ENCODE measurements at regions not wholly inside any gene's neighbourhood (a gene's known extent, or its start where the extent isn't known, plus 50 kb on each side); places are given as distances from the start of the nearest gene placed in this dataset.
"Not testable (repeated sequence)": the region's sequence is repeated elsewhere in the genome, so short reads cannot be mapped to it uniquely, and the experiment has no call there.

DNA sequence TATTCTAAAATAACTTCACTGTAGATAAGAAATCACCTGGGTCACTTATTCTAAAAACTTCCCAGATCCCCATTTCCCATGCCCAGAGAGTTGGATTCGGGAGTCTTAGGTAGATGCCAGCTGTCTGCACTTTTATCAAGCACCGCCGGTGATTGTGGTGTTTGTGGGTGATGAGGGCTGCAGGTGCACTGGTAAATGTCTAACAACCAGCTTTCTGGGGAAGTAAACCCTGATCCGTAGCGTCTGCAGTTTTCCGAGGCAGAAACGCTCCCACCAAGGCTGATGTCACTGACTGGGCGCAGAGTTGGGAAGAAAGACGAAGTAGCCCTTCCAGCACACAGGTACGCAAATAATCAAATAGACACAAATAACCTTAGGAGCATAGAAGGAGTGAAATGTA lies 152.2 kb upstream of the KCNG1 start:
- ATAC-seq (no peak), DNase-seq (ENCODE audit: missing footprints) (no peak)
- intact Hi-C loops (cut with DNase I) = no loop called here

DNA sequence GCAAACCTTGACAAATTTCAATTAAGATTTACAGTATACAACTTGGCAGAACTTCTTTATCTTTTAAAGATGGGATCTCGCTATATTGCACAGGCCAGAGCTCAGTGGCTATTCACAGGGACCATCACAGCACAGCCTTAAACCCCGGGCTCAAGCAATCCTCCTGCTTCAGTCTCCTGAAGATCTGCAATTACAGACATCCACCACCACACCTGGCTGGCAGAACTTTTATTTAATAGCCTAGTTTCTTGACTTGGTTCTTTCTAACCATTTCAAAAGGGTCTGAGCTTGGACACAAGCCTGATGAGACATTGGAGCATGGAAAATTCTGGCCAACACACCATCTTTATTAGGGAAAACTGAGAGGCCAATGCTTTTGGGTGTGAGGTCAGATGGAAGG lies 151.6 kb upstream of the KCNG1 start:
- no peak for ATAC-seq
- no peak for DNase-seq (ENCODE audit: missing footprints)
- intact Hi-C loops (cut with DNase I) = no loop called here

DNA sequence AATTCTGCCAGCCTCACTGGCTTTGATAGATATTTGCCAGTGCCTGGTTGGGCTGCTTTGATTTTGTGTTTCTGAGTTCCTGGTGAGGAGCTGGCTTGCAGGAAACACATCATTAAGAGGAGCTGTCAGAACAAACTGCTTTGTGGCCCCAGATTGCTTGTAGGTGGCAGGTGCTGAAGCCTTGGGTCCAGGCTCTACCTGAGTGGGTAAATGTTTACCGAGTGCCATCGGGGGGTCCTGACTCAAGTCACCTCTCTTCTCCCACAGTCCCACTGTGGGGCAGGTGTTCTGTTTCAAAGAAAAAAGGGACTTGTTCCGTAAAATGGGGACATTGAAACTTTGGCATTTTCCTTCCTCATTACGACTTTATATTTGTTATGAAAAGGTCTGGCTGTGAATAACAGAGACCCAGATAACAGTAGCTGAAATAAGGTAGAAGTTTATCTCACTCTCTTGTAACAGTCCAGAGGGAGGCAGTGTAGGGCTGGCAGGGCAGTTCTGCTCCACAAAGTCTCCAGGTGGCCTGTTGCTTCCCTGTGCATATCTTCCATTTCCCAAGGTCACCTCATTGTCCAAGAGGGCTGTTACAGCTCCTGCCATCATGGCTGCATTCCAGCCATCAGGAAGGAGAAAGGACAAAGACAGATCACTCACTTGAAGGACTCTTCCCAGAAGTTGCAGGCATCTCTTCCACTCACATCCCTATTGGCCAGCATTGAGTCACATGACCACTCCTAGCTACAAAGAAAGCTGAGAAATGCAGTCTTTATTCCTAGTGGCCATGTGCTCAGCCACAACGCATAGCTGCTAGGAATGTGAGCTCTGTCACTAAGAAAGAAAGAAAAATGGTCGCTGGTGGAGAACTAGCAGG lies 149.9 kb upstream of the KCNG1 start:
- no peak for ATAC-seq
- no peak for DNase-seq (ENCODE audit: missing footprints)
- intact Hi-C loops (cut with DNase I) = no loop called here

DNA sequence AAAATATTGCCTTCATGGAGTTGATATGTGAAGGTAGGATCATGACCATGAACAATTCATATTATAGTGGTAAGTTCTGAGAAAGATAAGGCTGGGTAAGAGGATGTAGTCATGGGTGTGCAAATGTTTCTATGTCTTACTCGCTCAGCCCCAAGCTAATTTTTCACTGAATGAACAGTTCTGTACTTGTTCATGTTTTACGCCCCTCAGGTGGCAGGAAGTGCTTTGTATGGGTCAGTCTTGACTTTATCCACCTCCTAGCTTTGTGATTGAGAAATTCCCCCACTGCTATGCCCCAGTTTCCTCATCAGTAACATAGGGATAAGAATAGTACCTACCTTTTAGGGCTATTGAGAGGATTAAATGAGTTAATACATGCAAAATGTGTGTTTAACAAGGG lies 148.2 kb upstream of the KCNG1 start:
- no peak for DNase-seq (ENCODE audit: missing footprints)
- ATAC-seq = no peak
- intact Hi-C loops (cut with DNase I) = no loop called here

DNA sequence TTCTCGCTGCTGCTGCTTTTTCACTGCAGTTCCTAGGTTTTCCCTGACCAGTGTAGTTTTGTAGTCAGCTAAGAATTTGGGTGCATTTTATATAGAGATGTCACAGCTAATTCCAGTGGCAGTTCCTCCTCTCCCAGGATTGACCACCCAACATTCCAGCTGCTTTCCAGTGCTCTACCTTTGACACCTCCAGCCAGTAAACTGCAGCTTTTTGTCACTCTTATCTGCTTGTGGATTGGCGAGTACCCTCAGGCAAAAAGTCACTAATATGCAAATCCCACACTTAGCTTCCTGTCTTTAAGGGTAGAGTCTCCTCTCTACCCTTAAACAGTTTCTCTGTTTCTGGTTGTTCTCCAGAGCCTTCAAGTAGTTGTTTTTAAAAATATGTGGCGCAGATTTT lies 146.9 kb upstream of the KCNG1 start:
- intact Hi-C loops (cut with DNase I) = no loop called here
- ATAC-seq = no peak
- no peak for DNase-seq (ENCODE audit: missing footprints)

DNA sequence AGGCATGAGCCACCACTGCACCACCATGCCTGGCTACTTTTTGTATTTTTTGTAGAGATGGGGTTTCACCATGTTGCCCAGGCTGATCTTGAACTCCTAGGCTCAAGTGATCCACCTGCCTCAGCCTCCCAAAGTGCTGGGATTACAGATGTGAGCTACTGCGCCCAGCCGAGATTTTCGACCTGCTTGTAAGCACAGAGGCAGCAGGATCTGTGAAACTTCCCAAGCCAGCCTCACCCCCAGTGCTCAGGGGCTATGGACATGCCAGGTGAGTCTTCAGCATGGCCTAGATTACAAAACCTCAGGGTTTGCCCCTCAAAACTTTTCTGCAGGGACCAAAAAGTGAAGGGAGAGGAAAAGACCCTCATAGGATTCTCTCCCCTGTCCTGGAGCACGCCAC lies 145.0 kb upstream of the KCNG1 start:
- DNase-seq (ENCODE audit: missing footprints); ATAC-seq; intact Hi-C loops (cut with DNase I): not testable (repeated sequence)

DNA sequence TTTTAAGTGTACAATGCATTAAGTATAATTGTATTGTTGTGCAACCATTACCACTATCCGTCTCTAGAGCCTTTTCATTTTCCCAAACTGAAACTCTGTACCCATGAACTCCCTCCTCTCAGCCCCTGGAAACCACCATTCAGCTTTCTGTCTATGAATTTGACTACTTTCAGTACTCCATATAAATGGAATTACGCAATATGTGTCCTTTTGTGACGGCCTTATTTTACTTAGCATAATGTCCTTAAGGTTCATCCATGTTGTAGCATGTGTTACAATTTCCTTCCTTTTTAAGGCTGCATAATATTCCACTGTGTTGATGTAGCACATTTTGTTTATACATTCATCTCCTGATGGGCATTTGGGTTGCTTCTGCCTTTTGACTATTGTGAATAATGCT lies 143.6 kb upstream of the KCNG1 start:
- intact Hi-C loops (cut with DNase I) = no loop called here
- no peak for DNase-seq (ENCODE audit: missing footprints)
- no peak for ATAC-seq

DNA sequence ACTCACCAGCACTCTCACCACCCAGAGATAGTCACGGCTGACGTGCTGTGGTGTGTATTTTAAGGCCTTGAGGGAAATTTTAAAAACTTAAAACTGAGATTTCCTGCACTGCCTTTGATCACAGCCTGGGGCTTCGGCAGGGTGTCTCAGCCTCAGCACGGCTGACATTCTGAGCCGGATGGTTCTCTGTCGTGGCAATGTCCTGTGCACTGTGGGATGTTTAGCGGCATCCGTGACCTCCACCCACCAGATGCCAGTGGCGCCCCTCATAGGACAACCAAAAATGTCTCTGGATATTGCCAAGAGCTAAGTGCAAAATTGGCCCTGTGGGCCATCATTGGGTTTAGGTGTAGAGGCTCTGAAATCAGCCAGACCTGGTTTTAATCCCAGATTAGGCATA lies 142.2 kb upstream of the KCNG1 start:
- intact Hi-C loops (cut with DNase I) = no loop called here
- no peak for ATAC-seq

DNA sequence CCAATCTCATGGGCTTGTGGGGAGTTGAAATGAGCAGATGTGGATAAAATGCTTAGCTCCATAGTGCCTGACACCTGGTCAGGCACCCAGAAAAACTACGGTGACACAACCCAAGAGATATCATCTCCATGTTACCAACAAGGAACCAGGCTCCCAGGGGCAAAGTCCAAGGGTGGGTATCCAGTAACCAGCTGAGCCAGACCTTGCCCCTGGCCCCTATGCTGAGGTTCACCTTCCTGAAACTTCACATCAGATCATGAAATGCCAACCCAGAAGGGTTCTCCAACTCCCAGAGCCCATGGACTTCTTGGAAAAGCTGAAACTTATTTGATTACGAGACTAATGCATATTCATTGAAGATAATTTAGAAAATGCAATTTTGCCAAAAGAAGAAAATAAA lies 141.8 kb upstream of the KCNG1 start:
- DNase-seq (ENCODE audit: missing footprints) = no peak
- intact Hi-C loops (cut with DNase I) = no loop called here
- ATAC-seq = no peak

More for the DNA sequence above, 142.2 kb upstream of the KCNG1 start:
- DNase-seq (ENCODE audit: missing footprints) = no peak

DNA sequence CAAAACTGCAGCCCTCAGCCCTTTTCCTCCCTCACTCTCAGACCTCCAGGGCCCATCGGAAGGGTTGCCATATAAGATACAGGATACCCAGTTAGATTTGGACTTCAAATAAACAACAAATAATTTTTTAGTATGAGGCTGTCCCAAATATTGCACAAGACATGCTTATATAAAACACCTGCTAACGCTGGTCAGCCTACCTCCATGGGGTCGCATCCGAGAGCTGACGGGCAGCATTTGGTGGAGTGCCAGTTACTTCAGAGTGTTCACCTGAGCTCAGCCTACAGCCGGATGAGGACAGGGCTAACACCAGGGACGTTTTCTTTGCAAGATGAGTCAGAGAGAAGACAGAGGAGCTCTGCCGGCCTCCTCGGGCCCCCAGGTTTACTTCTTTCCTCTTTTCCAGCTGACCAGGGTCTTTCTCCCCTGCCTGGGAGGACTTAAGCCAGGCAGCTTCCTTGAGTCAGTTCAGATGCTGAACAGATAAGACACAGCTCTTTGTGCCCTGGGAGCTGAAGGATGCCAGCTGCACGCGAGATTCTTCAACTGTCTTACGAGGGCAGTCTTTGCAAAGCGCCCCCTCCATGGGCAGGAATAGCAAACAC lies 141.2 kb upstream of the KCNG1 start:
- no peak for ATAC-seq
- intact Hi-C loops (cut with DNase I) = no loop called here

DNA sequence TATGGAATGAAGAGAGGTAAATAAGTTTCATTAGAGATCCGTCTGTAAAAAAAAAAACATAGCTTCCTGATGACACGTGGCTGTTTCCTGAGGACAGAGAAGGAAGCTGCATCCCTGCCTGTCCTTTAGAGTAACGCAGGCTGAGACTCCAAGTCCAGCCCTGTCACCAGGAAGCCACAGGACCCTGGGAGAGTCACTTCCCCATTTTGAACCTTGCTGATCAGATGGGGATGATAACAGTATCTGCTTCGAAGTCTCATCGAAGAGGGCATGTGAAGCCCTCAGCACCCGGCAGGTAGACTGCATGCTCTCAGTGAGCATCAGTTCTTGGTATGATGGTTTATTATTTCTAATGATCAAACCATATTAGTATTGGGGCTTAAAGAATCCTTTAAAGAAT lies 139.1 kb upstream of the KCNG1 start:
- intact Hi-C loops (cut with DNase I) = no loop called here
- ATAC-seq = no peak

More for the DNA sequence above, 141.2 kb upstream of the KCNG1 start:
- no peak for DNase-seq (ENCODE audit: missing footprints)

DNA sequence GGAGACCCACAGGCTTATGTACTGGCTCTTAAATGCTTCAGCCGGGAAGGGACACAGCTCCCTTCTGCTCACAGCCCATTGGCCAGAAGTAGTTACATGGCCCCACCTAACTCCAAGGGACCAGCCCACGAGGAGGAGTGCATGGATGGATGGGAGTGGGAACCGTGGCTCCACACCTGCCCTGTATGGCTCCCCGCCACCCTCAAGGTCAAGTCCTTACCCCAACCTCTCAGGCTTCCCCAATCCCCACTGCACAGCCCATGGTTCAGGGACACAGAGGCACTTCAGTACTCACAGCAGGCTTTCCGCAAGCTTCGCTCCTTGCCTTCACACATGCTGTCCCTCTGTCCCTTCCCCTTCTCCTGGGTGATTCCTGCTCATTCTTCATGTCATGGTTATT lies 137.9 kb upstream of the KCNG1 start:
- ATAC-seq (no peak), DNase-seq (ENCODE audit: missing footprints) (no peak)
- intact Hi-C loops (cut with DNase I) = no loop called here

More for the DNA sequence above, 139.1 kb upstream of the KCNG1 start:
- no peak for DNase-seq (ENCODE audit: missing footprints)

DNA sequence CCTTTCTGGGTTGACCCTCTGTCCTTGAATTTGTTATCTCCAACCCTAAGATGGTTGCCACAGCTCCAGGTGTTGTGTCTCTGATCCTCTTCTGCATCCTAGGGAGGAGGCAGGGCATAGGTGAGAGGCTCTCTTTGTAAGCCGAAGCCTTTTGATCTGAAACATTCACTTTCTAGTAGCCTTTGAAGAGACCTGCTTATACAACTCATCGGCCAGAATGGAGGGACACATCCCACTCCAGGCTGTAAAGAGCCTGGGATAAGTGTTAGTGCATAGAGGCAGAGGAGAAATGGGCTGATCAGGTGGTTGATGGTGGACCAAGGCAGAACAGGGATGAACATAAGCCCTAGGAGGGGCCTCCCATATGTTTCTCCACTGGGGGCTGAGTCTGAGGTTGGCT lies 137.1 kb upstream of the KCNG1 start:
- no peak for ATAC-seq
- no peak for DNase-seq (ENCODE audit: missing footprints)
- intact Hi-C loops (cut with DNase I) = no loop called here

DNA sequence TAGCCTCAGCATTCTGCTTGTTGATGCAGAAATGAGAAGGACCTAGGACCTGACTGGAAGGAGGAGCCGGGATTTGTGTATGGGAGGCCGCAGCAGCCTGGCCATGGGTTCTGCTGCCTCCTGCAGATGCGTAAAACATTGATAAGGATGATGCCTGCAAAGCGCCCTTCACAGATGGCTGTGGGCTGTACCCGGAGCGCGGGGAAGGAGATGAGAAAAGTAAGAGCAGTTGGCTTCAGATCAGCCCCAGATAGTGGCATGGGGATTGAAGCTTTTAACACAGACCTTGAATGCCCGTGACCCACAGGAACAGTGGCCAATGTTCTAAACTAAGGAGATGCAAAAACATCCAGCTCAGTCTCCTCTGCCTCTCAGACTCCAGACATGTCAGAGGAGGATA lies 136.4 kb upstream of the KCNG1 start:
- DNase-seq (ENCODE audit: missing footprints) (no peak), ATAC-seq (no peak)
- intact Hi-C loops (cut with DNase I) = no loop called here

DNA sequence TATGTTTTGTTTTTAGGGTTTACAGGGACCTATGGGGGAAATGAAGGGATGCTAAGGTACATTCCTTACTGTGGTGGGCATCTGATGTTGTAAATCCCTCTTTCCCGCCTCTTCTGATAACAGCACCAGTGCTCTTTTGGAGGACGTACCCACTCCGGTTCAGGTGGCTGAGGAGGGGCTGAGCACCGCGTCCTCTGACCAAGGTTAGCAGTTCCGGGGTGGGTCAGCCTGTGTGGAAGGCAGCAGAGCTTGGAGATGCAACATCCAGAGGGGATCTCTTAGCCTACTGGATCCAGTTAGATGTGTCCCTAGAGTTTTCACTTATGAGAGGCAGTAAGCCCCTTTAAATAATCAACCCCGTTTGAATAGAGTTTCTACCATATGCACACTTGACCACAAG lies 135.3 kb upstream of the KCNG1 start:
- intact Hi-C loops (cut with DNase I) = no loop called here
- ATAC-seq = no peak
- DNase-seq (ENCODE audit: missing footprints) = no peak

DNA sequence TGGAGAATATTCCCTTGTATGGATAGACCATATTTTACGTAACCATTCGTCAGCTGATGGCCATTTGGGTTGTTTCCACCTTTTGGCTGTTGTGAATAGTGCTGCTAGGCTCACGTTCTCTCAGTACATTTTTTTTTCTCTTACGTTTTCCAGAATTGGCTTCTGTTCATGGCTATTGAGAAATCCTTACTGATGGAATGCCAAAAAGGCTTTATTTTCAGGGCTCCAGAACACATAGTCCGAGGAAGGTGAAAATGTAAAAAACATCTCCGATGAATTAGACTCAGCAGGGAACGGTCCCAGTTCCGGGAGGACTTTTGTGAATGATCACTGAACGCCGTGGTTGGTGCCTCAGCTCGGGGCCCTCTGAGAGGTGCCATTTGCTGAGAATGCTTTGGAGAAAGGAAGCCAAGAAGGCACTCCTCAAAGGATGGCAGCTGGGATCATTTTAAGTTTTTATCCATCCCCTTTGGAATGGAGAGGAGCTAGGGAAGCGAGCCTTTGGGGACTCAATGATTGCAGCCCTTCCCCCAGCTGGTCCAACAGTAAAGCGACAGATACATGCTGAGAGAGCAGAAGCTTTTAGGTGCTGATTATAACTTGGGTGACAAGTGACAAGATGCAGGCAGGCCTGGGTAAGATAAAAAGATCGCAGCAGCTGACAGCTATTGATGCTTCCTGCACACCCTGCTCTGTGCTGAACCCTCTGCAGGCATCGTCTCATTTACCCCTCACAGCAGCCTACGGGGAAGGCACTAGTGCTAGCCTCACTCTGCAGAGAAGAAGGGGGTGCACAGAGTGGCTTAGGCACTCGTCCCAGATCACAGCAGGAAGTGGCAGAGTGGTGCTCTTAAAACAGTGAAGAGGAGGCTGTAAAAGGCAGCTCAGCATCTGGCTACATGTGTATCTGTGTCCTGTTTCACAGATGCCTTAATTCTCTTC lies 133.4 kb upstream of the KCNG1 start:
- peak; percentile 87 for ATAC-seq
- intact Hi-C loops (cut with DNase I) = no loop called here
- DNase-seq (ENCODE audit: missing footprints) = no peak

DNA sequence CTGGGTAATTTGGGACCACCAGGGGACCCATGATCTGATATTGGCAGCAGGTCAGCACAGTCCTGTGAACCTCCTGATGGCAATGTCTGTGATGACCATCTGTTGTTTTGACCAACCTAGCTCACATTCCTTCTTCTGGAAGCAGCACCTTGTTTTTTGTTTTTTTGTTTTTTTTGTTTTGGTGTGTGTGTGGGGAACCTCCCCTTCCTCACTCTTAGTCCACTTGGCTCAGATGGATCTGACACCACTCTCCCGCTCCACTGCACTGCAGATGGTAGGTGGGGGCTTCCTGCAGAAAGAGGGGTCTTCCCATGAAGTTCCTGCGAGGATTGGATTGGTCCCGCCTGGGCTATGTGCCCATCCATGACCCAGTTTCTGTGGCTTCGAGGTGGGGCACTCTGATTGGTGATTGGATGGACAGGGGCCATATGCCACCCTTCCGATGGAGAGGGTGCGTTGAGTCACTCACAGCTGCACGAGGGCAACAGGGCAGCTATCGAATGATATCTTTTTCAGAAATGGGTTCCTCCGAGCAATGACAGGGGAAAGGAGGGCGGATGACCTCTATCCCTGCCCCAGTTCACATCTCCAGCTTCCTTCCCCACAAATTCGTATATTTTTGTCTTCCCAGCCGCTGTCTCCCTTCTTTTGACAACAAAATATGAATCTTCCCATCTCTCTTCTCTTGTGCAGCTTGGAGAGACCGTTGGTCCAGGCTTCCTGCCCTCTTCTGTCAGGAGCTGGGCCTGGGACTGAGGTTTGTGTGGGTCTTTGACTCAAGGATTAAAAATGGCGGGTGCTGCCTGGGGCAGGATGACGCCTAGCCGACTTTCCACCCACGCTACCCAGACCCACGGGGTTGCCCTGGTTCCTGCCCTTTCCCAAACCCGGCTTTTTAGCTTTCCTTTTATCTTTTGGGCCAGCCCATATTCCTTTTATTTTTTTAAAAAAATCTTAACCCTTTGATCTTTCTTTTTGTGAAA lies 132.1 kb upstream of the KCNG1 start:
- ATAC-seq = no peak
- intact Hi-C loops (cut with DNase I) = no loop called here
- DNase-seq (ENCODE audit: missing footprints) = no peak

DNA sequence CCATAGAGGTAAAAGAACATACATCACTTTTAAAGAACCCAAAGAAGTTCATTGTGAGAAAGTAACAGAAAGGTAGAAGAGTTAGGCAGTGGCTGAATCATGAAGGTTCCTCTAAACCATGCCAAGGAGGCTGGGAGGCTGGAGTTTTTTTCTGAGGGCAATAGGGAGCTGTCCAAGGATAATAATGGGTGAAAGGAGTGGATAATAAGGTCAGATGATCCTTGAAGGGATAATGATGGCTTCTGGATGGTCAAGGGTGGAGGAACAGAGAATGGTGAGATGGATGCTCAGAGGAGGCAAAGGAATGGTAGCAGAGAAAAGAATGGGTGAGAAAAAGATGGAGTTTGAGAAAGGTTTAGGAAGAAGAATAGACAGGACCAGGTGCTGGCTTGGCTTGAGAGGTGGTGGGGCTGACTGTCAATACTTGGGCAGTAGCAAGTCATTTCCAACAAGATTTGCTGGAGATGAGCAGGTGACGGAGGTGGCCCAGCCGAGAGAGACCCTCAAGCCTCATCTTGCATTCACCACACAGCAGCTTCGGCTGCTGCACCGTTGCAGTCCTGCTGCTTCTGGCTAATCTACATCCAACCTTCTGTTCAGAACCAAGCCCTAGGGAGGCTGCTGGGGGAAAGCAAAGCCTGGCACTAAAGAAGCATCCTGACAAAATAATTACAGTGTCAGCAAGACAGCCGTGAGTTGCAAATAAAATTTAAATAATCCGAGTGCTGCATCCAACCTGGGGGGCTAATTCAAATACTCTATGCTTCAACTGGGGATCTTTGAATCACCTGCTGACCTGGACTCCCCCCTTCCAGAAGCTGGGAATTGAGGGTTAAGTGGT lies 131.2 kb upstream of the KCNG1 start:
- intact Hi-C loops (cut with DNase I) = no loop called here
- DNase-seq (ENCODE audit: missing footprints) = no peak
- no peak for ATAC-seq

Data from Right ventricle myocardium inferior (tissue), 1 donor.